GM19395 (cell line): ENCODE measurements at regions not wholly inside any gene's neighbourhood (a gene's known extent, or its start where the extent isn't known, plus 50 kb on each side); places are given as distances from the start of the nearest gene placed in this dataset.
"Not testable (repeated sequence)": the region's sequence is repeated elsewhere in the genome, so short reads cannot be mapped to it uniquely, and the experiment has no call there.

ENCODE experiments used
- ATAC-seq: cut with Tn5 transposase; IDR thresholded peaks from one replicate; pipeline ENCODE4 v1.9.1; 2021; ENCODE audit warnings: mild to moderate bottlenecking, moderate library complexity; ENCODE audit not compliant: unreplicated experiment

DNA sequence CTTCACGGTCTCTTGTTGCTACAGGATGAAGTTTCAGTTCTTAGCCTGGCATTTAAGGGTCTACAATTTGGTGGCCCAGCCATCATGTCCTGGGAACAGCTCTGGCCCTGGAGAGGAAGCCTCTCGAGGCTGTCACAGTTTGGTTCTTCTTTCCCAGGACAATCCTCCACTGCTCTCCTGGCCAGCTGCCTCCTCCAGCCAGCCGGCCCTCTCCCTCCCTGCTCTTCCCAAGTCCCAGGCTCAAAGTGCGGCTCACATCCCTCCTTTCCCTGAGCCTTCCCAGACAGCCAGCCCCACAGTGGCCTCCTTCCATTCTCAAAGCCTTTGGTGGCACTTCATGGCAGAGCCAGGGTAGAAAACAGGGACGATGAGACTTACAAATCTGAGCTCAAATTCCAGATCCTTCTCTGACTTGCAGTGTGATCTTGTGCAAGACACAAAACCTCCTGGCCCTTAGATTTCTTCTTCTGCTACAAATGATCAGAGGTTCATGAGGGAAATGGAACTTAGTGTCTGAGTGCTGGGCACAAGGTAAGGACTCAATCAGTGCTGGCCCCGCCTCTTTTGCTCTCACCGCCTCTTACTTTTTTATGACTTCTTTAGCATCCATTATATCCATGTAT is 223.8 kb upstream of the ECI2 start:
- ATAC-seq = no peak

DNA sequence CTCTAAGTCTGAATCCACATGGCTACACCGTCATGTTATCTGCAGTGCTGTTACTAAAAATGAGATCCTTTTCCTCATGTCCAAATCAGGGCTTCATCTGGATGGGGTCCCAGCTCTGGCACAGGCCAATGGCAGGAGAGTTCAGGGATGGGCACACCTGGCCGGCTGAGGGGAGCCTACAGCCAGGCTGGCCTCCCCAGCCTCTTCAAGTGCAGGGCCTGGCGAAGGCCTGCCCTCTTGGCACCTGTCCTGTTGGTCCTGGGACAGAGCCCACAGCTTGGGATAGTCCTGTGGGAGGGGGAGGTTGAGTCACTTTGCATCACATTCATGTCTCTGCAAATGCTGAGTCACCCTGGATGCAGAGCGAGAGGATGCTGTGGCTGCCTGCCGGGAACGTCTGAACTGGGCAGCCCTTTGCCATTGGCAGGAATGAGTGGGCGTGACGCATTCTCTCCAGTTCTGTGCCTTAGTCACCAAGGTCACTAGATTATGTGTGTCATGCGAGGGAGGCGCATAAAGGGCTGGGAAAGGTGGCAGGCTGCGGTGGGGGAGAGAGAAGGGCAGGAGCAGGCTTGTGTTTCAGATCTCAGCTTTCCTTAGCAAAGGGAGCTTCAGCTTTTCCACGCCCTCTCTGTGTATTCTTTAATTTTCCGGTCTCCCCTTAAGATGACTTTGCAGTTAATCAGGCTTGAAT is 223.2 kb upstream of the ECI2 start:
- ATAC-seq = no peak

- ATAC-seq = not testable (repeated sequence)
These were observed 222.3 kb upstream of the ECI2 start for GRCh38 chr6:4357660-4358152.

DNA sequence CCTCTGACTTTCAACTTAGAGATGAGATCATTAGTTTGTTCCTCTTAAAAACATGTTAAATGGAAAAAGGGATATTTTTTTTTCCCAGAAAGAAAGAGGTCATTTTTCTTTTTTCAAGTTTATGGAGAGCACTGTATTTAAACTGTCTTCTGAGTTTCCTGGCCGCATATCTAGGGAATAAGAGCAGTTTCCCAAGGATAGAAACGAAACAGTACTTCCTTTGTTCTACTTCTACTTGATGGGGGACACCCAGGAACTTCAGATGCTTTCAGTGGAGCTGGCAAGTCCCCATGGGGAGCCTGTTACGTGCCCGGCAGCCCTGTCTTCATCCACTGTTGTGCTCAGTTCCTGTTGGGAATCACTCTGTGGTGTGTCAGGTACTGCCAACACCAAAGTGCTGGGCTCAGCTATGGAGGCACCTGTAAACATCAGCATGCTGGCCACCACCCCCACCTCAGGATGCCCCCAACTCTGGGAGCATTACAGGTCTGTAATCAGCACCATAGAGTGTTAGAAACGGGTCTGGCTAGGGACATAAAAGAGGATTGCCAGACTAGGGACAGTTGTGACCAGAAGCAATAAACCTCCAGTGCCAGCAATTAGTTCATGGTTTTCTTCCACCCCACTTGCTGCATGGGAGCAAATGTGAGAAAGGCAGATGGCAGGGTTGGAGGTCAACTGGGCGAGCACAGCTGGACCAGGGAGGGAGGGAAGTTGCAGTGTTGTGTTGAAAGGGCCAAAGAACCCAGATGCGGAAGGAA is 221.7 kb upstream of the ECI2 start:
- no peak for ATAC-seq

DNA sequence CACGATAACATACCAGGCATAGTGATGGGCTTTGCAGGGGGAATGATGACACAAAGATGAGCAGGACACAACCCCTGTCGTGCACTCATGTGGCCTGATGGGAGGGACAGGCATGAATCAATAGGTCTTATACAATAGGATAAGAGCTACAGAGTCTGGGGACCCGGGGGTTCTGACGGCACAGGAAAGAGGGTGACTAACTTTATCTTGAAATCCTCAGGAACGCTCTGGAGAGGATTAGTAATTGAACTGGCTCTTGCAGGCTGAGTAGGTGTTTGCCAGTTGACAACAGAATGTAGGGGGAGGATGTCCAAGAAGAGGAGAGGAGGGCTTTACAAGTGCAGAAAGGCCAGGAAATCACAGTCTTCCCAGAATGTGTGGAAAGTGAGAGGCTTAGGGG is 219.9 kb upstream of the ECI2 start:
- ATAC-seq = no peak

GRCh38 chr6:4354181-4354580 is 218.8 kb upstream of the ECI2 start:
- ATAC-seq = no peak

DNA sequence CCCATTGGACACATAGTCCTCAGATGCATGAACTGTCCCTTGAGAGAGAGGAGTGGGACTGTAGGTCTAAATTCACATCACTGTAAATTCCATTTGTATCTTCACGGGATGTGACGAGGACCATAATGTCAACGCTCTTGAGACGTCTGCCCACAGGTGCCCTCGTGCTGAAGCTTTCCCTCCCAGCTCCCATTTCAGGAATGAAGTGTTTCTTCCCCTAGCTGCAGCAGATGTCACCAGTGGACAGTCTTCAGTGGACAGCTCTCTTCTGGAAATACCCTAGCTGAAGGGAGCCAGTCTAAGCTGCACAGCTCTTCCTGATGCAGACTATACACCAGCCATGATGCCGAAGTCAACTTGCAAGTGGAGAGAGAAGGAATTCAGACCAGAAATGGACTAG is 217.4 kb upstream of the ECI2 start:
- no peak for ATAC-seq

DNA sequence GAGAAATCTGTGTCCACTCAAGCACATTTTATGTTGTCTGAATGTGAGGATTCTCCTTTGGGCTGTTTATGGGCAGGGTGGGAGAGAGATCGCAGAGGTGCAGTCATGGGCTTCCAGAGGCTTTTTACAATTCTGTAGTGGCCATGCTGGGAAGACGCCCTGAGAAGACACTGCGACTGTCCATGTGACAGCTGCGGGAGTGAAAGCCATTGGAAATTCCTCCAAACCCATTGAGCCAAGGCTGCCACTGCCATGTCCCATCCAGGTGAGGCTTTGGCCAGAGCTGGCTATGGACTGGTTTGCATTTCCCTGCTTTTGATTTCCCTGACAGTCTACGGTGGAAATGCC is 216.9 kb upstream of the ECI2 start:
- no peak for ATAC-seq

DNA sequence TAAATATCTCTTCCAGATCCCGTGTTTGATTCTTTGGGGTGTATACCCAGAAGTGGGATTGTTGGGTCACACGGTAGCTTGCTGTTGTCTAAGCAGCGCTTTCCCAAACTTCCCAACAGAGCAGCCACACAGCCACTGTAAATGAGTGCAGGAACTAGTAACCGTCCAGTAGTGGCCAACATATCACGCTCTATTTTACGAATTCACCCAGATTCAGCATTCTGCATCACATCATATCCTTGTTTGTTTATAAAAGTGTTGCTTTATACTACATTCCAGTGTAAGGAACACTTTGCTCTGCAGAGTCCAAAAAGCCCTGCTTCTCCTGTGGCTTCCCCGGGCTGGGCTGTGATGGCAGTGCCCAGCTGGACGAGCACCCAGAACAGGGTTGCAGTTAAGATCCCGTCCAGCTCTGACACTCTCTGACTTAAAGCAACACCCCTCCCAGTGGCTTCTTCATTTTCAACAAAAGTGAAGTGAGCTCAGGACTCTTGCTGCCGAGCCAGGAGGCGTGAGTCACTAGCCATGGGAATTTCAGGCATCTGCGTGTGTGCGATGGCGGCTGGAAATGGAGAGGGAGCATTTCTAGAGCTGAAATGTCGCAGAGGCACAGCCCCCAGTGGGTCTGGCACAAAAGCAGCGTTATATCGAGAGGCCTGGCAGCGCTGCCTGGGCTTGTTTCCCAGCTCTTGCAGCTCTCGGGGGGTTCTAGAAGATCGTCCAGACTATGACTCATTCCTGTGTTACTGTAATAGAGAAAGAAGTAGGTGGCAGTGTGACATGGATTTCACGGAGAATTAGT is 216.3 kb upstream of the ECI2 start:
- no peak for ATAC-seq

- no peak for ATAC-seq
These were observed 215.5 kb upstream of the ECI2 start for GRCh38 chr6:4350567-4351519.

- no peak for ATAC-seq
These were observed 214.6 kb upstream of the ECI2 start for GRCh38 chr6:4349931-4350330.

- no peak for ATAC-seq
These were observed 213.9 kb upstream of the ECI2 start for GRCh38 chr6:4349323-4349722.

DNA sequence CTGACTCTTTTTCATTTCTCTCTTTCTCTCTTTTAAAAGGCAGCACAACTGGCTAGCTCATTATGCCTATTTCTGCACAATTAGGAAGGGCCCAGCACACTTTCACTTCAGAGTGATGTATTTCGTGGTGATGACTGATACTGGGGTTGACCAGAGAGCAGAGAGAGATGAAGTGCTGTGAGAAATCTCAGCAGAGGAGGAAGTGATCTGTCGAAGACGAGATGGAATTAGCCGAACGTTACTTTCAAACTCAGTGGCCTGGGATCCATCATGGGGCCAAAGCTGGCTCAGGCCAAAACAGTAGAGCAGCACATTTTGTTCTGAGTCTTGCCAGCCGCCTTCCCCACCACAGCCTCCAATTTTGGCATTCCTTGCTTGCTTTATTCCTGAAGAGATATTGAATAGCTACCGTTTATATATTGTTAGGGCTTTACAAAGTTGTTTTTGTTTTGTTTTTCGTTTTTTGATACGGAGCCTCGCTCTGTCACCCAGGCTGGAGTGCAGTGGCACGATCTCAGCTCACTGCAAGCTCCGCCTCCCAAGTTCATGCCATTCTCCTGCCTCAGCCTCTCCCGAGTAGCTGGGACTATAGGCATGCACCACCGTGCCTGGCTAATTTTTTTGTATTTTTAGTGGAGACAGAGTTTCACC is 213.2 kb upstream of the ECI2 start:
- no peak for ATAC-seq

DNA sequence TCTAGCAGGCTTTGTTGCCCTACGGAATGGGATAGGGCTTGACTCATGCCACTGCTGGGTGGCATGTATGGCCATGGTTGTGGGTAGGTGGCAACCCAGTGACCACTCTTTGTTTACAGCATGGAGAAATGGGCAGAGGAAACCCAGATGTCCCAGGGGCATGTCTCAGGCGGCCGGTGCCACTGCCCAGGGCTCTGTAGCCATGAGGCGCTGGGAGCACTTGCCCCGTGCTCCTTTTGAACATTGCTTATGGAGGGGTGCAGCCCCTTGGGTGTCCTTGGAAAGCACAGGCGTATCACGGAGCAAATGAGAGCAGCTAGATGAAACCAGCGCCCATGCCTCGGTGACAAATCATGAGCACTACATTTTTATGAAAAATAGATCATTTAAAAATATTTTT is 212.5 kb upstream of the ECI2 start:
- ATAC-seq = no peak

- no peak for ATAC-seq
These were observed 211.4 kb upstream of the ECI2 start for GRCh38 chr6:4346659-4347333.

DNA sequence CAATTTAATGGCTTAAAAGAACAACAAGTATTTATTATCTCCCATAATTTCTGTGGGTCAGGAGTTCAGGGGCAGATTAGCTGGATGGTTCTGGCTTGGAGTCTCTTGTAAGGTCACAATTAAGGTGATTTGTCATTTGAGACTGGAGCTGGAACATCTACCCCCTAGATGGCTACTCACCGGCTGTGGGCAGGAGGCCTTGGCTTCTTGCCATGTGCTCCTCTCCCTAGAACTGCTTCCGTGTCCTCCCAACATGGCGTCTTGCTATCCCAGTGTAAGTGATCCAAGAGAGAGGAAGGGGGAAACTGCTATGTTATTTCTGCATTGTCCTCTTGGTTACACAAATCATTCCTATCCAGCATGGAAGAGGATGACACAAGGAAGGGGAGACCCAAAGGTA is 210.2 kb upstream of the ECI2 start:
- no peak for ATAC-seq

DNA sequence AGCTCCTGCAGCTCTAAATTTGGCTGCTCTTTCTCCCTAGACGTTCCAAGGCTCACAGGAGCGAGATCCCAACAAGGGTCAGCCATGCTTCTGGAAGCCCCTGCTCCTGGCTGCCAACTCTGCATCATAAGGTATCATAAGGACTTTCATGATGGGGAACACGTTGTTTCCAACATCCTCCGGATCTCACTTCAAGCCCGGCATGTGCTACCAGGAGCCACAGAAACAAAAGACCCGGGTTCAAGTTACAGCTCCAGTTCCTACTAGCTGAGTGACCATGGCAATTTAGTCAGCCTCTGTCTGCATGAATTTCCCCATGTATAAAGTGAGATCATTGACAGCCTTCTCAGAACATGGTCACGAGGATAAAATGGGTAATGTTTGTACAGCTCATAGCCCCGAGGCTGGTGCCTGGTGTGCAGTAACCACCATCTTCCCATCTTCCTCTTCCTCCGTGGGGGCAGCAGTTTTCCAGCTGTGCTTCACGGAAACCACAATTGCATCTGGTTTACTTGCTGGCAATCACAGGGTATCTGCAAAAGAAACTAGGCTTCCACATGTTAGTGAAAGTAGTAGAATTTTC is 209.0 kb upstream of the ECI2 start:
- no peak for ATAC-seq

- no peak for ATAC-seq
These were observed 207.2 kb upstream of the ECI2 start for GRCh38 chr6:4342407-4343137.
